Transverse colon (tissue), 4 donors: ENCODE measurements at regions not wholly inside any gene's neighbourhood (a gene's known extent, or its start where the extent isn't known, plus 50 kb on each side); places are given as distances from the start of the nearest gene placed in this dataset.

Source experiments
- DNase-seq: peaks from one replicate; pipeline ENCODE4 v3.0.0-alpha.2; 2019
- H3K27ac ChIP-seq, 4 donors: fragments of 200-600 bp; sonication (generic); 2 replicates each; pipeline ENCODE4 v1.5.1; 2016 to 2018; ENCODE audit warnings: inconsistent platforms in 4 of 4
- H3K27me3 ChIP-seq: fragments of 200-600 bp; sonication (generic); 2 replicates; pipeline ENCODE4 v1.5.1; 2017; ENCODE audit warnings: inconsistent platforms
- H3K36me3 ChIP-seq, 4 donors: fragments of 200-600 bp; sonication (generic); 2 replicates each; pipeline ENCODE4 v1.5.1; 2017 to 2019; ENCODE audit warnings: inconsistent platforms in 4 of 4
- H3K4me1 ChIP-seq, 4 donors: fragments of 200-600 bp; sonication (generic); 2 replicates each; pipeline ENCODE4 v1.5.1; 2017 to 2020; ENCODE audit warnings: inconsistent platforms in 4 of 4
- H3K4me3 ChIP-seq, 4 donors: fragments of 200-600 bp; sonication (generic); 1 replicate in 1 of 4; 2 replicates in 3 of 4; pipeline versions ENCODE4 v1.5.1 to v1.6.1; 2017 to 2019; ENCODE audit warnings: inconsistent platforms in 4 of 4
- H3K9me3 ChIP-seq, 2 donors: fragments of 200-600 bp; sonication (generic); 2 replicates each; pipeline ENCODE4 v1.5.1; 2017 to 2019; ENCODE audit warnings: inconsistent platforms in 2 of 2
- CTCF ChIP-seq, 5 experiments: fragments of 200-600 bp in 3 of 5; fragments of 450-650 bp in 2 of 5; sonication (generic) in 3 of 5; IDR thresholded peaks; 1 replicate in 2 of 5; 2 replicates in 3 of 5; pipeline ENCODE4 v1.5.1; 2016 to 2017; ENCODE audit warnings: antibody characterized with exemption in 5 of 5, inconsistent platforms in 3 of 5, mild to moderate bottlenecking in 2 of 5, moderate library complexity in 1 of 5
- EP300 ChIP-seq: sonication (generic); formaldehyde crosslinking; IDR thresholded peaks from one replicate; pipeline ENCODE4 v1.6.1; 2017; ENCODE audit warnings: antibody characterized with exemption, low read depth
- POLR2A ChIP-seq: fragments of 450-650 bp; IDR thresholded peaks from one replicate; pipeline ENCODE4 v1.6.1; 2016; ENCODE audit warnings: antibody characterized with exemption, mild to moderate bottlenecking, moderate library complexity
- POLR2AphosphoS5 ChIP-seq, 3 donors: sonication (generic); formaldehyde crosslinking; IDR thresholded peaks; one replicate each; pipeline ENCODE4 v1.6.1; 2016; ENCODE audit warnings: antibody characterized with exemption in 3 of 3
- WGBS, 2 donors: methylation state at CpG; one replicate each; pipeline ENCODE4 v1.1.5; 2018; ENCODE audit warnings: low coverage in 1 of 2; 5-methylcytosine and 5-hydroxymethylcytosine counted together
- in situ Hi-C, 4 donors: fragments of 200-750 bp; cut with MboI; loops; one replicate each; pipeline versions ENCODE4 v1.15.0 to v1.15.1; 2017; ENCODE audit warnings: low sequenced_read_pairs in 3 of 4, low pct_ligation_motif_present in 1 of 4, low pct_unique_long_range_greater_than_20kb in 1 of 4
- intact Hi-C: fragments of 100-400 bp; cut with DNase I; formaldehyde crosslinking; loops from one replicate; pipeline ENCODE4 v1.15.1; 2023; ENCODE audit warnings: low total_unique reads

DNA sequence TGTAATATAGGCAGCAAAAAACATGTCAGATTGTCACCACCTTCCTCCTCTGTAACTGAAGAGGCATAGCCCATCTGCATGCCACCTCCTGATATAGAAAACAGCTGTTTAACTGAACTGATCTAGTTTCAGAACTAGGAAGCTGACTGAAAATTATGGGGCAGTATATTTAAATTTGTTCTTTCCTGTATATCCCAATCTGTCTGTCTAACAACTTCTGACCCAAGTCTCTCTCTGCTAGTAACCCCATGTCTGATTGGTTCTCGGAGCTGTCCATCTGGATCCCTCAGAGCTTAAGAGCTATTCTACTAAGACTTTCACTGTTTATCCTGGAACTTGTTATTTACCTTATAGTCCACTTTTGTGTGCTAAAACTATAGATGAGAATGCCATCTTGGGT lies 68.2 kb upstream of the SLC35G4 start:
- DNase-seq, result no peak
- Histone ChIP-seq H3K4me3 (no peak overlapping the region), H3K27me3 (no peaks in the 10 kb centered on the region), H3K27ac (no peak overlapping the region), H3K4me1 (no peaks in the 10 kb centered on the region), H3K9me3 (peaks cover 9 to 11% of the 10 kb centered on the region in 2 donors), H3K36me3 (no peaks in the 10 kb centered on the region)
- in situ Hi-C loops, result no loop called here
- intact Hi-C loops, result no loop called here
- WGBS, 2 donors, result 57 to 100% methylated on average over 1 of the region's 1 CpG
- TF ChIP-seq POLR2AphosphoS5 (IDR thresholded peaks at IDR 0.05), result no peak
- no peak for TF ChIP-seq POLR2A
- TF ChIP-seq EP300, result no peak
- TF ChIP-seq CTCF (IDR thresholded peaks at IDR 0.05), result no peak

GRCh38 chr18:11533942-11534496 lies 75.4 kb upstream of the SLC35G4 start:
- Histone ChIP-seq H3K27ac (no peak overlapping the region), H3K4me3 (no peak overlapping the region), H3K27me3 (no peaks in the 10 kb centered on the region), H3K4me1 (no peaks in the 10 kb centered on the region), H3K9me3 (no peaks in the 10 kb centered on the region), H3K36me3 (no peaks in the 10 kb centered on the region)
- in situ Hi-C loops (no loop called here), intact Hi-C loops (no loop called here)
- no peak for DNase-seq
- WGBS, 2 donors, result 93% methylated on average over 13 of the region's 13 CpGs; no CpG with 5 or more reads in 1 of the 2 donors
- no peak for TF ChIP-seq CTCF (IDR thresholded peaks at IDR 0.05)
- TF ChIP-seq EP300, result no peak
- TF ChIP-seq POLR2AphosphoS5 (IDR thresholded peaks at IDR 0.05), result no peak
- TF ChIP-seq POLR2A, result no peak

- Histone ChIP-seq H3K27me3 (no peaks in the 10 kb centered on the region), H3K36me3 (no peaks in the 10 kb centered on the region), H3K9me3 (no peaks in the 10 kb centered on the region), H3K4me3 (no peak overlapping the region), H3K4me1 (no peaks in the 10 kb centered on the region), H3K27ac (no peak overlapping the region)
- TF ChIP-seq CTCF (IDR thresholded peaks at IDR 0.05), result no peak
- no peak for TF ChIP-seq POLR2AphosphoS5 (IDR thresholded peaks at IDR 0.05)
- no peak for TF ChIP-seq EP300
- no peak for TF ChIP-seq POLR2A
- WGBS, 2 donors, result 85 to 89% methylated on average over 4 to 13 of the region's 13 CpGs
- in situ Hi-C loops, result no loop called here
- intact Hi-C loops, result no loop called here
- no peak for DNase-seq
Measured at GRCh38 chr18:11533513-11533890, 75.9 kb upstream of the SLC35G4 start.

- TF ChIP-seq EP300, result no peak
- no peak for TF ChIP-seq CTCF (IDR thresholded peaks at IDR 0.05)
- no peak for TF ChIP-seq POLR2A
- TF ChIP-seq POLR2AphosphoS5 (IDR thresholded peaks at IDR 0.05), result no peak
- WGBS, 2 donors, result 90 to 94% methylated on average over 6 to 35 of the region's 35 CpGs
- H3K4me3 ChIP-seq, result no peak overlapping the region
- H3K27me3 ChIP-seq, result no peaks in the 10 kb centered on the region
- in situ Hi-C loops (no loop called here), intact Hi-C loops (no loop called here)
- no peaks in the 10 kb centered on the region for H3K36me3 ChIP-seq
- DNase-seq, result no peak
- H3K9me3 ChIP-seq, result no peaks in the 10 kb centered on the region
- H3K4me1 ChIP-seq, result no peaks in the 10 kb centered on the region
- no peak overlapping the region for H3K27ac ChIP-seq
Measured at GRCh38 chr18:11532758-11533512, 76.5 kb upstream of the SLC35G4 start.
